GM19395 (cell line): ENCODE measurements at regions not wholly inside any gene's neighbourhood (a gene's known extent, or its start where the extent isn't known, plus 50 kb on each side); places are given as distances from the start of the nearest gene placed in this dataset.

Experiments
- ATAC-seq: cut with Tn5 transposase; IDR thresholded peaks from one replicate; pipeline ENCODE4 v1.9.1; 2021; ENCODE audit warnings: mild to moderate bottlenecking, moderate library complexity; ENCODE audit not compliant: unreplicated experiment

DNA sequence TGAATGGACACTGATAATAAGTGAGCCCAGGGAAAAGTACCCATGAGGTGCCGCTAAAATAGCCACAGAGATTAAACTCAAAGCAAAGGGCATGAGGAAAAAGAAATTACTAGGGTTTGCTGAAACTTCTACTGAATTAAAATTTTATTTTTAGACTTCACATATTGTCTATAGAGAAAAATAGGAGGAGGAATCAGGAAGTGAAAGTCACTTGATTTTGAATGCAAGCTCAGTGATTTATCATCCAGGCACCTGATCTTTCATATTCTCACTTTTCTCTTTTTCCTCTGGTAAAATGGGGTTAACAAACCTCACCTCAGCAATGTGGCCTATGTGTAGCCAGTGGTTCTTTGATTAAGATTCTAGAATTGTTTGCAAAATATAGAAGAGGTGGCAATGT lies 479.8 kb downstream of the BCL11B start:
- no peak for ATAC-seq

DNA sequence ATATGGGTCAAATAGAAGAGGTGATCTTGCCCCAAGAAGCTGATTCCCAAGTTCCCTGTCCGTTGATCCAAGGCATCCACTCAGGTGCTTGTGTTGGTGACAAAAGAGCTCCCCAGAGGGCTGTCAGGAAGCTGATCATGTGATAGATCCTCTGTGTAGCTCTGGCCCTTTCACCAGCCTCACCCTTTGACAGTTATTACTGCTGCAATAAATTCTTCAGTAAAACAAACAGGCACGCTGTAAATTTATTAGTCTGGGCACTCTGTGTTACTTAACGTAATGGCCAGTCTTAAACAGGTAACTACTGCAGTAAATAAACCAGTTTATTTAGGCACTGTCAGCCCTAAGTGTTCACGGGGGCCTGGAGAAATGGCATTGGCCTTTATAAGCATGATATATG lies 473.9 kb downstream of the BCL11B start:
- ATAC-seq, result no peak

DNA sequence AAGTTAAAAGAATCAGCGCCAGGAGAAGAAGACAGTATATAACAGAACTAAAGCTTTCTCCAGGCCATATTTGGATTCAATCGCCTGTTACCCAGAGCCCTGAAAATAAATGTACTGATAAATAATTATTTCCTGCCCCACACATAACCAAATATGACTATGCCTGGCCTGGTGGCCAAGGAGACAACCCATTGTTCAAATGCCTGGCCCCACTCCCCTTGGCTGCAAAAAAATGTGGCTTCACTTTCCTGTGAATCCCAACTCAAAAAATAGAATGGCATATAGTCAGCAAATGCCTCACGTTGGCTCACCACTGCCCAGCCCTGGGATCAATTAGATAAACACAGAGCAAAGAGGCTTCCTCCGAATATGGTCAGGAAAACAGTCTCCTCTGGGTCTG lies 472.1 kb downstream of the BCL11B start:
- no peak for ATAC-seq

DNA sequence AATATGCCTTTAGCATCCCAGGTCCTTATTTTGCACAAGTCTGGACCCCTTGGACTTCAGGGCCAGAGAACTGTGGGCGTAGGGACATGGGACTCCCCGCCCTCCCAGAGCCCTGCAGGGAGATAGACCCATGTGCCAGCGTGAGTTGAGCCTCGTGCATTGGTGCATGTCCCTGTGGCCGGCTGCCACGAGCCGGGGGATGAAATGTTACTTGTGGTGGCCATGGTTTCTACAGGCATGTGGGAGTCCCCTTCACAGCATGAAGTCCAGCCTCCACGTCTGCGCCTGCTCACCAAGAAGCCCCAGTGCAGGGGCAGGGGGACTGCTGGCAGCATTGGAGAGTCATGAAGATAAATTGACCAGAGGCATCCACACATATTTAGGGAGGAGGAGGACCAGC lies 470.0 kb downstream of the BCL11B start:
- no peak for ATAC-seq

DNA sequence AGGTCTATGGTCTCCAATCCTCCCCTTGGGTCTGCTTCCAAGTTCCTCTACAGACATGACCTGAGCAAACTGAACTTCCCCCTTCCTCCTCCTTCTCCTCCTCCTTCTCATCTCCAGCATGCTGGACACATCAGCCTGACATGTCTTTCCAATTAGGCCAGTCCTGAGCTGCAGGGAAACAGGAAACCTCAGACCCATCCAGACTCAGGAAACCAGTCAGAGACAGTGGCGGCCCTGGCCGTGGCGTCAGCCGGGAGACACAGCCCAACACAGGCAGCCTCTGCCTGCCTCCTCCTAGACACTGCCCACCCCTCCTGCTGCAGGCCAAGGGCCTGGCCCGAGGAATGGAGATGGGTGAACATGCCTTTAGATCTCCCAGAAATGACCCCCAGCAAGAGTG lies 468.8 kb downstream of the BCL11B start:
- ATAC-seq, result no peak

DNA sequence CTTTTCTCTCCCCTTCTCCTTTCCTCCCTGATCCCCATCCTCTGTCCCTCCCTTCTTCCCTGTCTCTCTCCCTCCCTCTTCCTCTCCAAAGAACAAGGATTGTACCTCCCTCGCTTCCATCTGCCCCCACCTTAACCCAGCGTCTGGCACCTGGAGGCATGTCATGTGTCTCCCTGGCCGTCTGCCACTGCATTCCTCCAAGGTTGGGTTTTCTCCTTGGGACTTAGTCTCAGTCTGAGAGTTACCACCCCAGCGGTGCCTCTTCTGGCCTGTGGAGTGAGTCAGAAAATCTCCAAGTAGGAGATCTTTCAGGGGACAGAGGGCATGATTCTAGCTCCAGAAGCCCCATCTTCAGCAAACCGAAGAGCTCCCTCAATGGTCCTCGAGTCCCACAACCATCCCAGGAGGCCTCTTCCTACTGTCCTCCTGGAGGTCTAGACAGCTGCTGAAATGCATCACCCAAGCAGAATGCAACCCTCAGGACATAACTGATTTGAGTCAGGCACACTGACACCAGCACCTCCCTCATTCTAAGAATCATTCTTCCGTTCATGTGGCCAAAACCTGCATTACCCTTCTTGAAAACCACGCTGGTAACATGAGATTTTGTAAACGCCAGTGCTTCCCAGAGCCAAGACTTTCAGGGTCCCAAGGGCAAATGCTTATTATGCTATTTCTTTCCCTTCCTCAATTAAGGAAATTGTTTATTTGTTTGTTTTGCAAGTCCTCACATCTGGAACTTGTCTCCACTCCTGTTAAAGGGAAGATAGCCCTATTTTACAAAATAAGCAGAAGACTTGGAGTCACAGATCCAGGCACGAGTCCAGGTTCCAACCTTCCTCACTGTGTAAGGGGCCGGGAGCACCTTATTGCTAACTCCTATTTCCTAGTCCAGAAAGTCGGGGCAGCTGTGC lies 463.2 kb downstream of the BCL11B start:
- ATAC-seq, result no peak

DNA sequence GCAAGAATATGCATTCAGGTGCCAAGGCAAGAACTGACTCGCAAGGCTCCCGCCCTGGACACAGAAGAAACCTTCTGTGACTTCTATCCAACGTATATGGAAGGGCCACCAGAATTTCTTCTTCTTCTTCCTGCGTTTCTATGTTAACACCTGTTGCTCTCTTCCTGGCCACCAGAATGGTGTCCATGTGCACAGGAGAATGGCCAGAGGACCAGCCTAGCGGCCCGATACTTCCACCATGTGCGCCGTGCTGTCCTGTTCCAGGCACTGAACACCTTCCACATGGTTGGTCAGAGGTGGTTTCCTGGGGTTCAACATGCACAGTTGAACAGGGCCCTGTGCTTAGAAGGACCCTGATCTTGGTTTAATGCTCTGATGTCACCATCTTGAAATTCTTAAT lies 455.8 kb downstream of the BCL11B start:
- ATAC-seq, result no peak

DNA sequence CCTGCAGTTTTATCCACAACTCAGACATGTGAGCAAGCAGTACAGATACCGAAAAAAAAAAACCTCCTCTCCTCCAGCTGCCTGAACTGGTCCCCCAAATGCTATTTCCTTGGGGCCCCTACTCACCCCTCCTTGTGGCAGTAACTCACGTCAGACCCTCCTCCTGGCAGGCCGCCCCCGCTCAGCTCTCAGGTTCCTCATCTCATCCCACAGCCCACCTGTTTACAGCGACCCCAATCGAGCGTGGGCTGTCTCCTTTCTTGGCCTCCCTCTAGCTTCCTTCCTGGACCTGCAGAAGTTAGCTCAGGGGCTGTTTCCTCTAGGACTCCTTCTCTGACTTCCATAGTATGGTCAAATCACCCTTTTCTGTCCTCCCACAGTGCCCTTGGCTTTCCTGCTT lies 455.3 kb downstream of the BCL11B start:
- no peak for ATAC-seq

DNA sequence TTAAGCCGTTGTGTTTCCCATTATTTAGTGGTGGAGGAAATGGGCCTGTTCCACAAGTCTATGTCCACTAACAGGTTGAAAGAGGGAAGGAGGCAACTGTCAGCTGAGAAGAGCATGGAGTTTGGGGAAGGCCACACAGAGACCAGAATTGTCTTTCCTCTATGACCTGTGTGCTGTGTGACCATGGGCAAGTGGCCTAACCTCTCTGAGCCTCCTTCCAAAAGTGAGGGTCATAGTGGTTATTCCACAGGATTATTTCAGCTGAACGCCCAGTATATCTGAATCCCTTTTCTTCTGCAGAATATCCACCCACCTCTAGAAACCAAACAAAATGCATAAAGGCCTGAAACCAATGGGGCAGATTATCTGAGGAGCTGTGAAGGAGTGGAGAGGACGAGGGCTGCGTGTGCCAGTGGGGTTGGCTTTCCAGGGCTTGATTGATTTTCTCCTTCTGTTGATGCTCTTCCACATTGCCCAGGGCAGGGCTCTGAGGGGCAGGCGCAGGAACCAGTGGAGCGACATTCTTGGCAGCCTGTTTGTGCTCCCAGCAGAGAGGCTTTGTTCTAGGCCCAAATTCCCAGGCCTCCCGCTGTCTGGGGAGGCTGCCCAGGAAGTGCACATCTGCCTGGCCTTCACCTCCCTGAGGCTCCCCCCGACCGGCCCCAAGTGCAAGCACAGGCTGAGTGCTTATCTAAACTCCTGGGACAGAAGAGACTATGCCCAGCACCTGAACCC lies 452.7 kb downstream of the BCL11B start:
- no peak for ATAC-seq

DNA sequence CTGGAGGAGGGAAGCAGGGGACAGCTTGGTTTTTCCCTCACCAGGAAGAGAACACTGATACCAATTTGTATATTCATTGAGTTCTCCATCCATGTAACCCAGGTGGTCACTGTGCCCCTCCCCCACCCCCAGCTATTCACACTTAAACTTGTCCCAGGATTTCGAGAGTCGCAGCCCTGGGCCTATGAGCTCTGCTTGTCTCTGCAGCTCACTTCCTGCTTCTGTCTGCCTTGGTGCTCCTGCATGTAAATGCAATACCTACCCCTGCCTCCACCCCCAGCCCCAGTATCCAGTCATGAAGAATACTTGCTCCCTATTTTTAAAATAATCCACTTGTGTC lies 452.2 kb downstream of the BCL11B start:
- ATAC-seq, result no peak

DNA sequence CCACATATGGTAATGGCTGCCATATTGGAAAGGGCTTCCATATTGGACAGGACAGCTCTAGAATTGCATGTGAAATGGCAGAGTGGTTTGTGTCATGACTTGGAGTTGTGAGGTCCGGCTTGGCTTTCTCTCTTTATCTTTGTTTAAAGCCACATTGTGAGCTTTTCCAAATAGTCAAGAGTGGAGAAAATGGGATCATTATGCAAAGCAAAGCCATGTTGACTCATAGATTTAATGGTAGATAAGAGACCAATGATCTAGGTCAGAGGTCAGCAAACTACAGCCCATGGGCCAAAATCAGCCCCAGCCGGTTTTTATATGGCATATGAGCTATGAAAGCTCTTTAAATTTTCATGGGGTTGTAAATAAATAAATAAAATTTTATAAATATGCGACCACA lies 449.1 kb downstream of the BCL11B start:
- ATAC-seq, result no peak

DNA sequence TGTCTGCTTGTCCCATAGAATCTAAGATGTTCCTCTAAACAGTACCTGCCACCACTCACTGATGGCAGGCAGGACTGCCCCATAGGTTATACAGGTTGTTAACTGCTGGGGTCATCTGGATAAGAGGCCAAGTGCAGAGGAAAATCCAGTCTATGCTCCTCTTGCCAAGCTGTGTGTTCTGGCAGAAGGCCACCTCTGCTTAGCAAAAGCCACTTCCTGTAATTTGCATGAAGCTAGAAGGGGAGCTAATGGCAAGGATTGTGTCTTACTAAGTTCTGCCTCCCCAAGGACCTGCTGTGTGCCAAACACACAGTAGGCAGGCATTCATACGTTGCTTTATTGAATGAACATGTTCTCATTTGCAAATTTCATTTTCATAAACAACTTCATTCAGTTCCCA lies 445.4 kb downstream of the BCL11B start:
- ATAC-seq, result no peak

DNA sequence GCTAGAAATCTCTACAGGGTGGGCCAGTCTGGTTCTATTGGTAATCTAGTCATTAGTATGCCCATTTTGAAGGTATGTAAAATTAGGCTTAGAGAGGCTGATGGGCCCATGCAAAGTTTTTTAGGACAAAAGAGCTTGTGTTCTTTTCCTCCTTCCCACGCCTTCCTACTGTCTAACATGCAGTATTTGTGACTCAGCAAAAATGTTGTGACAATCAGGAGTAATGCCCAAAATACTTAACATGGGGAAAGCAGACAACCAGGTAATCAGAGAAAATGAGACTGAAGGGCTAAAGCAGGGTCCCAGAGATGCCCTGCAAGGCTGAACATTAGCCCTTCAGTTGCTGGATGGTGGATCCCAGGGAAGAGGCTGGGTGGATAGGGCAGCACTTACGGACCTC lies 437.9 kb downstream of the BCL11B start:
- ATAC-seq, result no peak

DNA sequence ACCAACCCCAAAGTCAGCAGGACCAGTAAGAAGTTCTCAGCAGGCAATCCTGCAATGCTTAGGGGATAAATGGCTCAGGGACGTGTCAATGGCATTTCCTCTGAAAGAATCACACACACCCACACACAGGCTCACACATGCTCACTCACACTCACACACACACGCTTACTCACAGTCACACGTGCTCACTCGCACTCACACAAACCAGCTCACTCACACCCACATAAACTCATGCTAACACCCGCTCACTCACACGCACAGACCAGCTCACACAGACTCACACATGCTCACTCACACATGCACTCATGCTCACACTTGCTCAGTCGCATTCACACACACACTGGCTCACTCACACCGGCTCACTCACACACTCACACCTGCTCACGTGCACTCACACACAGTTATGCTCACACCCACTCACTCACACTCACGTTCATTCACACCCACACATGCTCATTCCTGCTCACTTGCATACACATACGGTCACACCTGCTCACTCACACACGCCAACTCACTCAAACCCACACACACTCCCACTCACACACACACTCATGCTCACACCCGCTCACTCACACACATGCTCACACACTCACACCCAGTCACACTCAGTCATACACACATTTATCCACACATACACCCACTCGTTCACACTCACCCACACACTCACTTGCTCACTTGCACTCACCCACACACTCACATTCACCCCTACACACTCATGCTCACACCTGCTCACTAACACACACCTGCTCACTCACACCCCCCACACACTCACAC lies 436.8 kb downstream of the BCL11B start:
- no peak for ATAC-seq

DNA sequence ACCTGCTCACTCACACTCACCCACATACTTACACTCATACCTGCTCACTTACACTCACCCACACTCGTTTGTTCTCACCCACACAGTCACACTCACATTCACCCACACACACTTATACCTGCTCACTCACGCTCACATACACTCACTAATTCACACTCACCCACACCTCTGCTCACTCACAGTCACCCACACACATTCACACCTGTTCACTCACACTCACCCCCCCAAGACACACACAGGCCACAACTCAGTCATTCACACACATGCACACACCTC lies 436.2 kb downstream of the BCL11B start:
- no peak for ATAC-seq

DNA sequence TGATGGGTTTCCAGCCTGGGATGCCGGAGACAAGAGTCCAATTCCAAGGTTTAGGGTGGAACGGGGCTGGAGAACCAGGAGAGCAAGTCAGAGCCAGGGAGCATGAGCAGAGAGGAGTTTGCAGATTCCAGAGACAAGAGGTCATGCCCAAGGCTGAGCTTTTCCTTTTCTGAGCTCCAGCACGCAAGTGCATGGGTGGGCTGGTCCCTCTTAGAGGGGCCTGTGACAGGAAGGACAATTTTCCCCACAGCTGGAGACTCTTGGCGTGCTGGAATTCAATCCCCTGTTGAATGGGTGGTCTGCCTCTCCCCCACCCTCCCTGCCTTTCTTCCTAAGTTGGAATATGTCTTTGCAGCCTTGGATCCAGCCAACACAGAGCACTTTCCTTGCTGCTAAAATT lies 431.9 kb downstream of the BCL11B start:
- no peak for ATAC-seq

DNA sequence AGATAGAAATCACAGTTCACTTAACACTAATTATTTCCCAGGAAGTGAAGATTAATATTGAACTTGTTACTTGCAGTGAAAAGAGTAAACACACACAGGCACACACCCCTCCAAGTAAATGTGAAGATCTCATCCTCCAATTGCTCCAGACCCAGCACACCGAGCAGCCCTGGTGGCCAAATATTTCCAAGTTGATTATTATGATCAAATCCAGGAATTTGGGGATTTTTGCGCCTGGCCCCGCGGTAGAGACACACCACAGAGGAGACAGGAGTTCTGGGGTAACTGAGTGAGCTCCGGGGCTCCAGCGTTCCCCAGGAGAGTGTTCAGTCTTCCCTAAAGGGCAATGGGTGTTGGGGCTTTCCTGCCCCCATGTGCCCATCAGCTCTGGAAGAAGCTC lies 431.5 kb downstream of the BCL11B start:
- no peak for ATAC-seq

DNA sequence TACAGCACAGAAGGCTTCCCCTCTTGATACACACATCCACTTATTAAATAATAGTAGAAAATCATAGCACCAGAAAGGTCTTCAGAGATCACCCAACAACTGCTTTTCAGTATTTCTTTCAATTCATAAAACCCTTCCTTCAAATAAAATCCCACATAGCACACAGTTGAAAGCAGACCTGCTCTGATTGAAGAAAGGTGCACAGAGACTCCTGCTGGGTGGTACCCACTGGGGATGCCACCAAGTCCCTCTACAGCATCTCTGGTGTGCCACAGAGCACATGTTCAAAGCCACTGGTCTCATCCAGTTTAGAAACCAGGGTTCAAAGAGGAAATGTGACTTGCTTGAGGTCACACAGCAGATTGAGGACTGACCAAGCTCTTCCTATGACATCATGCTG lies 427.5 kb downstream of the BCL11B start:
- ATAC-seq, result no peak

DNA sequence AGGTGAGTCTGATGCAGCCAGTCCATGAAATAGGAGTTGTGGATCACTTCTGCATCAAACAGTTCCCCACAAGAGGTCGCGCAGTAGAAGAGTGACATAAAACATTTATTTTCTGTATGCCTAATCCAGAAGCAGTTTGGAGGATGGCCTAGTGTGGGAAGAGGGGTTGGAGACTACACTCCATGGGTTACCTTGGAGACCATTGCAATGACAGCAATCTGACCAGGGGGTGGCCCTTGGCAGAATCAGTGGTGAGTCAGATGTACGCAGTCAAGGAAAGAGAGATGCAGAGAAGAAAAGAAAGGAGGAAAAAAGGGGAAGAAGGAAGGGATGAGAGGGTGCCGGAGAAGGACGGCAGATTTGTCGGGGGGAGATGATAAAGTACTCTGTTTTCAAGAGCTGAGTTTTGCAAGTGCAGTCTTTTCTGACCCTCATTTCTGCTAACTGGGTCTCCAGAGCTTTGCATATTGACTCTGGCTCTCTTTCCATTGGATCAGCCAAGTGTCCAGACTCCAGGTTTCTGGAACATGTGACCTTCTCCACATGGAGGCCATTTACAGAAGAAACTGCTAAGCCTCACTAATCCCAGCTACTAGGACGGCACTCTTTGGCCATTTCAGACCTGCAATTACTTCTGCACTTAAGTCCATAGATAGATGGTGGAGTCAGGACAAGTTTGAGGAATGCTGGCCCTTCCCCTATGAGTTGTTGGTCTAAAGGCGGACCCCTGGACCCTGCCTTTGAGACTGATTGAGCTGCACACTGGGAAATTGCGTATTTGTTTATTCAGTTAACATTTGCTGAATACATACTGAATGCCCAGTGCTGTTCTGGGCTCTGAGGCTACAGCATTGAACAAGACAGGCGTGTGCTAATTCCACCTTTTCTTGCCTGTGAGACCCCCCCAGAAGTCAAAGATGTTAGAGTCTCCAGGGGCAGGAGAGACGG lies 424.2 kb downstream of the BCL11B start:
- no peak for ATAC-seq

DNA sequence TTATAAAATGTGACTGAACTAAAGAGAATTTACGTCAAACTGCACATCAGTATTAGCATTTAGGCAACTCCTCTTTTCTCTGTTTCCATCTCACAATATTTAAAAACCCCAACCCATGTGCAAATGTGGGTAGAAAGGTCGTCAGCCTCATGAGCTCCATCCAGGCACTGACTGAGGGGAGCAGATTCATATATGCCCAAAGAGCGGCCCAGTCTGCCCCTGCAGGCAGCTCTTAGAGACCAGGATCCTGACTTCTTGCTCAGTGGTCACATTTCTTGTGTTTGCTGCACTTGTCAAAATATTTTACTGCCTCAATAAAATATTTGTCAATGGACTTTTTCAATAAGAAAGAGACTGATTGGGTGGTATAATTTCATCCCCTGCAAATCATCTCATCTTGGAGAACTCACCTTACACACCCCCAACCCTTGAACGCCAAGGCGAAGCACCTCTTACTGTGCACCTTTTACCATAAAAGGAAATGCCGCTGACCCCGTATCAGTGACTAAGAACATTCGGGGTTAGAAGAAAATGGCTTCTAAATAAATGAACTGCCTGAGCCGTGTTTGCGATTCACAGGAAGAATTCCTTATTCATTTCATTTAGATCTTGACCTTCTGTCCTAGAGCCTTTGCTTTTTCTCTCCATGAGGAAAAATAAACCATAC lies 418.8 kb downstream of the BCL11B start:
- no peak for ATAC-seq
